Smooth muscle cell (in vitro differentiated cells): ENCODE measurements at regions not wholly inside any gene's neighbourhood (a gene's known extent, or its start where the extent isn't known, plus 50 kb on each side); places are given as distances from the start of the nearest gene placed in this dataset.
A peak's percentile ranks its signal among the peaks of the same experiment; 100 is the strongest.

Experiments
- DNase-seq: peaks from one replicate; lab custom pipeline; 2025; ENCODE audit not compliant: unreplicated experiment; lab: John Stamatoyannopoulos, UW
- H2AFZ ChIP-seq: fragments of 200-600 bp; sonication (generic); 2 replicates; pipeline ENCODE4 v1.6.0; 2016; ENCODE audit warnings: antibody characterized with exemption, low read depth, mild to moderate bottlenecking
- H3F3A ChIP-seq: fragments of 200-600 bp; sonication (generic); 2 replicates; pipeline ENCODE4 v1.6.0; 2017; ENCODE audit warnings: antibody characterized with exemption, low read depth
- H3K27ac ChIP-seq: fragments of 200-600 bp; sonication (generic); 2 replicates; pipeline ENCODE4 v1.5.1; 2016; ENCODE audit warnings: low read depth, mild to moderate bottlenecking
- H3K27me3 ChIP-seq: fragments of 200-600 bp; sonication (generic); 2 replicates; pipeline ENCODE4 v1.6.1; 2016; ENCODE audit warnings: low read depth, mild to moderate bottlenecking
- H3K36me3 ChIP-seq: fragments of 200-600 bp; sonication (generic); 2 replicates; pipeline ENCODE4 v1.5.1; 2016; ENCODE audit warnings: low read depth
- H3K4me1 ChIP-seq: fragments of 200-600 bp; sonication (generic); 2 replicates; pipeline ENCODE4 v1.5.1; 2016; ENCODE audit warnings: low read depth
- H3K4me2 ChIP-seq: fragments of 200-600 bp; sonication (generic); 2 replicates; pipeline ENCODE4 v1.6.0; 2016; ENCODE audit warnings: mild to moderate bottlenecking
- H3K4me3 ChIP-seq: fragments of 200-600 bp; sonication (generic); 2 replicates; pipeline ENCODE4 v1.5.1; 2016; ENCODE audit warnings: mild to moderate bottlenecking
- H3K79me2 ChIP-seq: fragments of 200-600 bp; sonication (generic); 2 replicates; pipeline ENCODE4 v1.6.0; 2016; ENCODE audit warnings: low read depth, mild to moderate bottlenecking
- H3K9ac ChIP-seq: fragments of 200-600 bp; sonication (generic); 2 replicates; pipeline ENCODE4 v1.6.0; 2016; ENCODE audit warnings: low read depth
- H3K9me3 ChIP-seq: fragments of 200-600 bp; sonication (generic); replicated peaks from 2 replicates; pipeline ENCODE4 v1.5.1; 2016; ENCODE audit warnings: low read depth
- H4K20me1 ChIP-seq: fragments of 200-600 bp; sonication (generic); 2 replicates; pipeline ENCODE4 v1.6.0; 2016; ENCODE audit warnings: low read depth
- CTCF ChIP-seq: fragments of 200-600 bp; sonication (generic); IDR thresholded peaks from 2 replicates; pipeline ENCODE4 v1.5.1; 2017; ENCODE audit warnings: borderline replicate concordance, mild to moderate bottlenecking, antibody characterized with exemption; ENCODE audit not compliant: insufficient read depth, poor library complexity, severe bottlenecking
- WGBS: methylation state at CpG from one replicate; pipeline ENCODE4 v1.1.7; 2016; ENCODE audit warnings: low lambda C conversion rate; 5-methylcytosine and 5-hydroxymethylcytosine counted together

GRCh38 chr1:157194731-157195520 lies 56.7 kb upstream of the ETV3 start:
- no peak overlapping the region for H3K4me3 ChIP-seq
- H3K36me3 ChIP-seq = no peaks in the 10 kb centered on the region
- H3K27me3 ChIP-seq = no peaks in the 10 kb centered on the region
- no peaks in the 10 kb centered on the region for H3K4me1 ChIP-seq
- WGBS = 97% methylated on average over 45 of the region's 67 CpGs
- no peak overlapping the region for H2AFZ ChIP-seq
- no peak overlapping the region for H3K9ac ChIP-seq
- no peaks in the 10 kb centered on the region for H3K9me3 ChIP-seq
- no peaks in the 10 kb centered on the region for H3F3A ChIP-seq
- no peak for TF ChIP-seq CTCF
- DNase-seq = no peak
- no peak overlapping the region for H3K4me2 ChIP-seq
- H3K79me2 ChIP-seq = no peaks in the 10 kb centered on the region
- no peaks in the 10 kb centered on the region for H4K20me1 ChIP-seq
- H3K27ac ChIP-seq = no peak overlapping the region

GRCh38 chr1:157193702-157194391 lies 55.7 kb upstream of the ETV3 start:
- no peaks in the 10 kb centered on the region for H3K36me3 ChIP-seq
- no peaks in the 10 kb centered on the region for H3K4me1 ChIP-seq
- H4K20me1 ChIP-seq = no peaks in the 10 kb centered on the region
- H3K79me2 ChIP-seq = no peaks in the 10 kb centered on the region
- no peaks in the 10 kb centered on the region for H3K9me3 ChIP-seq
- peak; percentile 74 for TF ChIP-seq CTCF
- no peak overlapping the region for H2AFZ ChIP-seq
- H3K4me2 ChIP-seq = no peak overlapping the region
- H3F3A ChIP-seq = no peaks in the 10 kb centered on the region
- WGBS = 54% methylated on average over 20 of the region's 20 CpGs
- no peak overlapping the region for H3K4me3 ChIP-seq
- no peak overlapping the region for H3K27ac ChIP-seq
- no peaks in the 10 kb centered on the region for H3K27me3 ChIP-seq
- DNase-seq = peak; percentile 38
- no peak overlapping the region for H3K9ac ChIP-seq

- no peaks in the 10 kb centered on the region for H4K20me1 ChIP-seq
- H3F3A ChIP-seq = no peaks in the 10 kb centered on the region
- no peaks in the 10 kb centered on the region for H3K79me2 ChIP-seq
- no peaks in the 10 kb centered on the region for H3K4me1 ChIP-seq
- H2AFZ ChIP-seq = no peak overlapping the region
- H3K9me3 ChIP-seq = no peaks in the 10 kb centered on the region
- WGBS = 34% methylated on average over 1 of the region's 1 CpG
- TF ChIP-seq CTCF = no peak
- no peak for DNase-seq
- H3K36me3 ChIP-seq = no peaks in the 10 kb centered on the region
- no peak overlapping the region for H3K4me2 ChIP-seq
- H3K27me3 ChIP-seq = no peaks in the 10 kb centered on the region
- no peak overlapping the region for H3K4me3 ChIP-seq
- no peak overlapping the region for H3K27ac ChIP-seq
- H3K9ac ChIP-seq = no peak overlapping the region
Observed at GRCh38 chr1:157193219-157193618, 55.0 kb upstream of the ETV3 start.
